NCI-H2196 treated with DMSO at 0.1 percent for 48 hours (cell line): ENCODE measurements at regions not wholly inside any gene's neighbourhood (a gene's known extent, or its start where the extent isn't known, plus 50 kb on each side); places are given as distances from the start of the nearest gene placed in this dataset.
A peak's percentile ranks its signal among the peaks of the same experiment; 100 is the strongest.
"Not testable (repeated sequence)": the region's sequence is repeated elsewhere in the genome, so short reads cannot be mapped to it uniquely, and the experiment has no call there.

Experiments used
- DNase-seq: peaks from one replicate; lab custom pipeline; 2025; ENCODE audit not compliant: unreplicated experiment; lab: John Stamatoyannopoulos, UW

DNA sequence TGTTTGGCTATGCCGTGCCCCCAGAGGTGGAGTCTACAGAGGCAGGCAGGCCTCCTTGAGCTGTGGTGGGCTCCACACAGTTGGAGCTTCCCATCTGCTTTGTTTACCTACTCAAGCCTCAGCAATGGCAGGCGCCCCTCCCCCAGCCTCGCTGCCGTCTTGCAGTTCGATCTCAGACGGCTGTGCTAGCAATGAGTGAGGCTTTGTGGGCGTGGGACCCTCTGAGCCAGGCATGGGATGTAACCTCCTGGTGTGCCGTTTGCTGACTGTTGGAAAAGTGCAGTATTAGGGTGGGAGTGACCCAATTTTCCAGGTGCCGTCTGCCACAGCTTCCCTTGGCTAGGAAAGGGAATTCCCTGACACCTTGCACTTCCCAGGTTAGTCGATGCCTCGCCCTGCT, 652.8 kb upstream of the EEF2KMT start:
- not testable (repeated sequence) for DNase-seq

DNA sequence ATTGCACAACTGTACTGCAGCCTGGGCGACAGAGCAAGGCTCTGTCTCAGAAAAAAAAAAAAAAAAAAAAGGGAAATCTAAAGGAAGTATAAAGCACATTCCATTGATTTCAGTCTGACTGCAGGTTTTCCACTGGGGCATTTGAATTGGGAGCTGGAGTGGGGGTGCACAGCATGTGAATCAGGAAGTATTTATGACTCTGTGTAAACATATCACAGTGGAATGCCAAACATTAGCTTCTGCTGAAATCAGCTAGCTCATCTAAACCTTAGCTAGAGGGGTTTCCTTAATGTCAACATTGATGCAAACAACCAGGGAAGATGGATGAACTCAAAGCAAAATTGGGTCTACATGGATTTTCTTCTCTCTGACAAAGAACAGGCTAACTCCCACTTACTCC, 641.0 kb upstream of the EEF2KMT start:
- DNase-seq: no peak

DNA sequence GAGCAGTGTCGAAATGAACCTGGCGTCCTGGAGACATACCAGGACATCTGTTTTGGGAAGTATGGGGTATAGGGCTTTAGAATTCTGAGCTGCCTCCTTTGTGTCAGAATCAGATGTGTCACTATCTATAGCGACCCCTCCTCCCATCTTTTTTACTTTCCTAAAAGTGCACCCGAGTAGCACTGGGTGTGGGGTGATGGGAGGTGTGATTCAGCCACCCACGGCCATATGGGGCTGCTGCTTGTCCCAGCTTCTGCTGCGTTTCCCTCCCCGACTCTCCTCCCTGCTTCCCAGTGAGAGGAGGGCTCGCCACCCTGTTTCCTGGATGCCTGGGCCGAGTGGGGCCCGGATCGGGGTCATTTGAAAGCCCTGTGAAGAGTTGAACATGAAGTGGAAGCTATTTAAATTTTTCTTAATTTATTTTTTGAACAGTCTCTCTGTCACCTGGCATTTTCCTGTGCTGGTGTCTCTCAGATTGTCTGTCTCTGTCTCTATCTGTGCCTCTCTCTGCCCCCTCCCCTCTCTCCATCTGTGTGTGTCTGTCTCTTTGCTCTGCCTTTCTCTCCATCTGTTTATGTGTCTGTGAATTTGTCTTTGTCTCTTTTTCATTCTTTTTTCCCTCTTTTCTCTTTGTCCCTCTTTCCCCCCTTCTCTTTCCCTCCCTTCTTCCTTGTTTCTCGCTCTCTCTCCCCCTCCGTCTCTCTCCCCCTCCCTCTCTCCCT, 638.8 kb upstream of the EEF2KMT start:
- DNase-seq: no peak

DNA sequence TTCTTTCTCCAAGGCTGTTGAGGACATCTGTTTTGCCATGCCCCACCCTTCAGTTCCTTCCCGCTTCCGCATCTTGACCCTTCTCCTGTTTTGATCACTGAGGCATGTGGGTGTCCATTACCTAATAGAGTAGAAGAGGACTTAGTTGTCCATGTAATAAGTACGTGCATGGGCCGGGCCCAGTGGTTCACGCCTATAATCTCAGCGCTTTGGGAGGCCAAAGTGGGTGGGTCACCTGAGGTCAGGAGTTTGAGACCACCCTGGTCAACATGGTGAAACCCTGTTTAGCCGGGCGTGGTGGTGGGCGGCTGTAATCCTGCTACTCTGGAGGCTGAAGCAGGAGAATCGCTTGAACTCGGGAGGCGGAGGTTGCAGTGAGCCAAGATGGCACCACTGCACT, 637.8 kb upstream of the EEF2KMT start:
- DNase-seq: no peak

DNA sequence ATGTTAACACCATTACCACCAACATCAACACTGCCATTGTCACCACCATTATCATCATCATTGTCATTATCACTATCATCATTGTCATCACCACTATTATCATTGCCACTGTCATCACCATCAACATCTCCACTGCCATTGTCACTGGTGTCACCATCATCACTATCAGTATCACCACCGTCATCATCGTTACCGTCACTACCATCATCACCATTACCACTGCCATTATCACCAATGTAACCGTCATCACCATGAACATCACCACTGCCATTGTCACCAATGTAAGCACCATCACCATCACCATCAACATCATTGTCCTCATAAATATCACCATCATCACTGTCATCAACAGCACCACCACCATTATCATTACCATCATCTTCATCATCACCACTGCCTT, 633.2 kb upstream of the EEF2KMT start:
- no peak for DNase-seq

DNA sequence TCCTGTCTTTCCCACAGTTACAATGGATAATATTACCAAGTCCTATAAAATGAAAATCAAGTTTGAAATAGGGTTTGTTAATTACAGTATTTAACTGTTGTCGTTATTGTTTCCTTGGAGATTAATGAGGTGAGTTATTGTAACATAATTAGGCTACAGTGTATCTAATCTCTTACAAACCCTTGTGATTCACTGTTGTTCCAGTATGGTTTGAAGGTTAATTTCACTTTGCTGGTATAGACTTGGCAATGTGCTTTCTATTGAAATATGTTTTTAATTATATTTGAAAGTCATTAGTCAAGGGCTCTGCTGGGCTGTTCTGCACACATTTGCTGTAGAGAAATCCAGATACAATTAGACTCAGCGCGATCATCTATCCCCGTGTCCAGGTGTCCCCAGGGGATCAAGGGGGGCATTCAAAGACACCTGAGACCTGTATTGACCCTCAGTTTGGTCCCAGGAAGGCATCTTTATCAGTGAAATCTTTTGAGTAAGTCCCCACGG, 624.6 kb upstream of the EEF2KMT start:
- DNase-seq: no peak

DNA sequence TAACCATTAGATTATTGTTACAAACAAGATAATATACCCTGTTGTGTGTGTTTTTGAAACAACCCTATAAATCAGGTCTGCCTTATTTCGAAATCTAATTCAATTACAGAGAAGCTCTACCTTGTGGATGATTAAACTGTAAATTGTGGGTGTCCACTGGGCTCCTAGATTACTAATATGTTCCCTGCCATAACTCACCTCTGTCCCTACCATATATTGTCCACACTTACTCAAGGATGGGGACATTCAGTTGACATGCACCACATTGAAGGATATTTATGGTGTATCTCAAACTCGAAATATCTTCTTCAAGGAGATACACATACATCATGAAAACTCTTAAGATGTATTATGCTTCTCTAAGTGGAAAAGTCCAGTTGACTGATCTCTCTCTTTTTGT, 617.6 kb upstream of the EEF2KMT start:
- DNase-seq: no peak

DNA sequence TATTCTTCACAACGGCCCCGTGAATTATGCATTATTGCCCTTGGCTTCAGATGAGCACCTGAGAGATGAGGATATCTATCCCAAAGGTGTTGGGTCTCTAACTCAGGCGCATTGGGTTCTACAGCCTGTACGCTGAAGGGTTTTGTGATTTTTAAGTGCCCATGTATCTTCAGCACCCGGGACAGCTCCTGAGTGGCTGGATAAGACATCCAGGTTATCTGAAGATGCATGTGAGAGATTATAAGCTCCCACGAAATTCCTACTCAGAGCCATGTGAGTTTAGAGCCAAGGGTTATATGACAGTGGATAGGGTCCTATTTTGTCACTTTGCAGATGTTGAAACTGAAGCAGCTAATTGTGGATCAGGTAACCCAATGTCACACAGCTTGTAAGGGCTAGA, 612.3 kb upstream of the EEF2KMT start:
- no peak for DNase-seq

DNA sequence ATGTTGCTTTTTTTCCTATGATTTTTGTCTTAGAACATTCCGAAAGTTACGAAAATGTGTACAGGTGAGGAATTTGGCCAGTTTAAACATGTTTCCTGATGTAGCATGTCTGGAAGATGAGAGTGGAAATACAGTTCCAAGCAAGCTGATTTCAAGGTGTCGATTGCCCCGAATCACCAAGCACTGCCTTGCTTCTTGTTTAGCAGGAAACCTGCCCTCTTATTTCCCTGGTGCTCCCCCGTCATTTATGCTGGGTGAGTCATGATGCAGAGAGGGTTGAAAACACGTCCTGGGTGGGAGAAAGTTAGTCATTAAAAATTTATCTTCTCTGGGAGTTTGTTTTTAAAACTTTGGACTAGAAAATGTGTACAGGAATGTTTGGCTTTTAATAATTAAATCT, 608.6 kb upstream of the EEF2KMT start:
- DNase-seq: no peak

DNA sequence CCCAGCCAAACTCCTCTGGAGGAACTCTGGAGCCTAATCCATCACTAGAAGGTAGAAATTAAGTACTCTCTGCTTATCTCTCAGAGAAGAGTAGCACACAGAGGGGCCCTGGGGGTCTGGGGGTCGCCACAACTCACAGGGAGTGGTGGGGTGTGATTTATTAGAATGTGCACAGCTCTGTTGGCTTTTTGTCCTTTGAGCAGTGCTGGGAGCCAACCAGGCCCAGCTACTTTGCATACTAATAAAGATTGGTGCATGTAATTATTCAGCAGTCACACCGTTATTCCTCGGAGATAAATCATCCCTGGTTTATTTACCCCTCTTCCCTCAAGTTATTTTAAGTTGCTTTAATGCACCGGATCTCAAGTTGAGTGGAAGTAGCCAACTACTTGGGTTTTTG, 606.7 kb upstream of the EEF2KMT start:
- DNase-seq: no peak

DNA sequence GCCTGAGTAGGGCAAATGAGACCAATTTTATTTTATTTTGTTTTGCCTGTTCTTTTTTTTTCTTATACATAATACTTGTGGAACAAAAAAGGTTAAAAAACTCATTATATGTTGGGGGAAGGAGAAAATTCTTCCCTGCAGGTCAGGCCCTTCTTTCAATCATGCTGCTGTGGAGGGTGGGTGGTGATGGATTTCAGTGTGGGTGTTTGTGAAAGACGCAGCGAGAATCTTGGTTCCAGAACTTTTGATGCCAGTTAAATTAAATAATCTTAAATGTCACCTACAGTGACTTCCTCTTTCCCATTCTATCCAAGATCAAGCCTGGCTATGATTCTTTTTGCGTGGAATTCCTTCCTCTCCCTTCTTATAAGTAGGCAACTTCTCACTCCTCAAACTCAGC, 595.8 kb upstream of the EEF2KMT start:
- no peak for DNase-seq

DNA sequence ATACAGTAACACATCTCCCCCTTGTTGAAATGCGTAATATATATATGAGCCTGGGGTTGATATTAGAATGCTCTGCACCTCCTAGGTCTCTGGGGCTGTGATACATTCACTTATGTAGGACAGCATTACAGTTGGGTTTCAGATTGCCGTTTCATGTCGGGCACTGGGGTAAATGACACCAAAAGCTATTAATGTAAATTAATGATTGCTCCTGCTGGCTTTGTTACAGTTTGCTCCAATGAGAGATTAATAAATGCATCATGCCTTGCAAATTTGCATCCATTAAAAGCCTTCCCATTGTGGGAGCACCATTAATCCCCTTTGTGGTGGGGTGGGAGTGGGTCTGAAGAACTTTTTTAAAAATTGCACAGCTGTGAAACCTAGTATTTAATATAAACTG, 584.4 kb upstream of the EEF2KMT start:
- no peak for DNase-seq

DNA sequence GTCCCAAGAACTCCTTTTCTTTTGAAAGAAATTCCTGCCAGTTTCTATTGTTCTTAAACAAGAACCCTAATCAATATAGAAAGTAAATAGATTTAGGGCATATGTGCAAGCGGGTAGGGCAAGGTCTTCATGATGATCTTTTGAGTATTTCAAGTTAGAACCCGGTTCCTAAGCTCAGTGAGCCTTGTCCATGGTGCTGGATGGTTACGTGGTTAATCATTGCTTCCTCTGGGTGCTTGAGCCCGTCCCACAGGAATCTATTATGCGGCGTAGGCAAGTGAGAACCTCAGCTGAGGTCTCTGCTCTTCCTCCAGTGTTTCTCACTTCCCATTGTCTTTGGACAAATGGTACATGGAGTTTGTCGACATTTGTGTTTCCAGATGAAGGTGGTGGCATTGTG, 580.8 kb upstream of the EEF2KMT start:
- DNase-seq: no peak

DNA sequence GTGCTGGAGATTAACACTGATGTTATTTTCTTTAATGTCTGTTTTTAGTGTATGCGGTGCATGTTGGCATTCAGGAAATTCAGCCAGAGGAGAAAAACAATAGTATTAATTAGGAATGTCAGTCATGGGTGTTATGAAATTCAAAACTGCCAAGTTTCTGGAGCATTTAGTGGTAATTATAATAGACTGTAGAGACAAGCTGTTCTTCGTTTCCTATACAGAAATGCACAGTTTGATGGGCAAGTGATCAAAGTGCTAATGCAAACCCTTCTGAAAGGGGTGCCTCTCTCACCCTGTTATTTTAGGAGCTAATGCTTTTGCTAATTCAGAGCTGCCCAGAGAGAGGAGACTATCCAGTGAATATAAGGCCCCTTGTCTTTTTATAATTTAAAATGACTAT, 573.8 kb upstream of the EEF2KMT start:
- no peak for DNase-seq

DNA sequence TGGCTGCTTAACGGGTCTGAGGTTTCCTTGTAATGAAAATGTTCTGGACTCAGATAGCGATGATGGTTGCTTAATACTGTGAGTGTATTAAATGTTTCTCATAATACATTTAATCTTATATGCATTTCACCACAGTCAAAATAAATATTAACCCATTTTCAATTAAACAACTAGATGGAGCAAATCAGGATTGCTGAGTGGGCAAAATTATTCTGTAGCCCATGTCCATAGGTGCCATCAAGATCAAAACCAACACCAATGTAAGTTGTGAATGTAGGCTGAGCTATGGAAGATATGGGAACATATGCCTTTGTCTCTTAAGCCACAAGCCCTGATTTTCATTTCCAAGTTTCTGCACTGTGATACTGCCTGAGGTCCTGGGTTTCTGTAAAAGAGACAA, 572.6 kb upstream of the EEF2KMT start:
- no peak for DNase-seq

DNA sequence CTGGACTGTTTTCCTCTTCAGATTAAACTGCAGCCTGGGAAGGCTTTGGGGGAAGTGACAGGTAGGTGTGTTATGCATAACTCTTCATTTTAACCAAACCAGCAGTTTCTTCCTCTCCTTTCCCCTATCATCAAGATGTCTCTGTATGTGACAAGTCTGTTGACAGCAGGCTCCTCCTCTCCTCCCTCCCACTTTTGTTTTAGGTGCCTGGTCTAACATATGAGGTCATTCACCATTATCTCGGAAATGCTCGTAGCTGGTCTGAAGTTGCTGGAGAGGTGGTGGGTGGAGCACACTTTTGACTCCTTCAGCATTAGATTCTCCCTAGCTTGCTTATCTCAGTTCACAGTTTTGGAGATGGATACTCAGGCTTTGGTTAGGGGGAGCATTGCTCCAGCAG, 571.0 kb upstream of the EEF2KMT start:
- DNase-seq: no peak

DNA sequence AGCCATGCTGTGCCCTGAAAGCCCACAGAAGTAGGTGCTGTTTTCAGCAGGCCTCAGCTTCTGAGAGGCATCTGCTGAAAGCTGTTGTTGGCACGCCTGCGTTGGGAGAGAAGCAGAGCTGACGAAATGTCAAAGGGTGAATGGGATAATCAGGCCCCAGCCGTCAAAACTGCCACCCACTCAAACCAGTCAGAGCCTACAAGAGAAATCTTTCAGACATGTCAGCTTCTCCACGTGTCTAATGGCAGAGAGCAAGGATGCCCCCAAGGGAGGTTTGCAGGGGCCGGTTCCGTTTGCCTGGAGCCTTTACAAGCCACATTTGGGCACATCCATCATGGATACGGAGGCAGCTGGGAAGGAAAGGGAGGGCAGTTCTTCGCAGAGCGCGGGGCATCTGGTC, 568.2 kb upstream of the EEF2KMT start:
- no peak for DNase-seq

DNA sequence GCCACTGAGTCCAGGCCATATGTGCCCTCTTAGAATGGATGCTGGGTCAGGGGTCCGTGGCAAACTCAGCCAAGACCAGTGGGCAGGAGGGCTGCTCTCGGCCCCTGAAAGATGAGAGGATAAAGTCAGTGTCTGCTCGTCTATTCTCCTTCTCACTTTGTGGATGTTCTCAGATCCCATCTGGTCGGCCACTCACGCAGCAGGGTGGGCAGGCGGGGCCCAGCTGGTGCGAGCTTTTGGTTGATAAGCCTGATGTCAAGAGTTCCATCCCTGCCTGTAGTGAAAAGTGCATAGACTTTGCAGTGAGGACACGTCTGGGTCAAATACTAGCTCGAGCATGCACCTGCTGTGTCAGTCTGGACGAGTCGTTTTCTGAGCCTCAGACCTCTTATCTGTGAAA, 556.2 kb upstream of the EEF2KMT start:
- no peak for DNase-seq

DNA sequence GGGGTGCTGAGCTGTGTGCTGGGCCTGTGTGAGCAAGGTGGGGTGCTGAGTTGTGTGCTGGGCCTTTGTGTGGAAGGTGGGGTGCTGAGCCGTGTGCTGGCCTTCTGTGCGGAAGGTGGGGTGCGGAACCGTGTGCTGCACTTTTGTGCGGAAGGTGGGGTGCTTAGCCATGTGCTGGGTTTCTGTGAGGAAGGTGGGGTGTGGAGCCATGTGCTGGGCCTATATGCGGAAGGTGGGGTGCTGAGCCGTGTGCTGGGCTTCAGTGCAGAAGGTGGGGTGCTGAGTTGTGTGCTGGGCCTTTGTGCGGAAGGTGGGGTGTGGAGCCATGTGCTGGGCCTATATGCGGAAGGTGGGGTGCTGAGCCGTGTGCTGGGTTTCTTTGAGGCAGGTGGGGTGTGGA, 555.4 kb upstream of the EEF2KMT start:
- DNase-seq: no peak

DNA sequence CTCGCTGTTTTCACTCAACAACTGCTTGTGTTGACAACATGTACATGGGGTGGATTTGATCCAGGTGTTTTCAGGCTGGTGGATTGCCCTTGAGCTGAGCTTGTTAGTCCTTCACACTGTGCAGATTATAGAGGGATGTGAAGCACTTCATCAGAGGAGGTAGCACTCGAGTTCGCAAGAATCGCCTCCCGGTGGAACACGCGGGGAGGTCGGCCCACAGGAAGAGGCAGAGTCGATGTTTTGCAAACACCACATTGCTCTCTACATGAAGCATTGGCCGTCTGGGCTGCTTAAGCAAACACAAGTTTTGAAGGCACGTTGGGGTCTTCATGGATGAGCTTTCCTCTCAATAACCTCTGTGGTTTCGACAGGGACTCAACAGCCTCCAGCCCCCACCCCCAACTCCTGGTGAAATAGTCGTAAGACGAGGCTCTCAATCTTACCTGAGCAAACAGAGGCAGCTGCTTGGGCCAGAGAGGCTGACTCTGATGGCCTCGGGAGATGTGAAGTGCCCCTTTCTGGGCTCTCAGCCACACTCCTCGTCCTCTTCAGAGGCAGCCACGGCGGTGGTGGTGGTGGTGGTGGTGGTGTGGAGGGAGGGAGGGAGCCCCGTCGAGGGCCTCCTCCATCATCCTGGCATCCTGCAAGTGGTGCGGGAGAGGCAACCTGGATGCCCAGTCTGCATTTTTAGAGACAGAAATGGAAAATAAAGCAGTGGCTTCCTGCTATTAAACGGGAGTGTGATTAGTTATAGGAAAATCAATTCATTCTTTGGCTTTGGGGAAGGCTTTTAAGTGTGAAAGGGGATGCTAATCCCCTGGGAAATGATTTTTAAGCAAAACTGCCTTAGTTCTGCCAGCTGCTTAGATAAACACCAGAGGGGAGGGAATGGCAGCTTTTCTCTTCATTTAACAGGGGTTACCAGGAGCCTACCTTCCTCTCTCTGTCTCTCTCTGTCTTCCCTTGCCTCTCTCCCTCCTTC, 552.5 kb upstream of the EEF2KMT start:
- peak; percentile 31 for DNase-seq

DNA sequence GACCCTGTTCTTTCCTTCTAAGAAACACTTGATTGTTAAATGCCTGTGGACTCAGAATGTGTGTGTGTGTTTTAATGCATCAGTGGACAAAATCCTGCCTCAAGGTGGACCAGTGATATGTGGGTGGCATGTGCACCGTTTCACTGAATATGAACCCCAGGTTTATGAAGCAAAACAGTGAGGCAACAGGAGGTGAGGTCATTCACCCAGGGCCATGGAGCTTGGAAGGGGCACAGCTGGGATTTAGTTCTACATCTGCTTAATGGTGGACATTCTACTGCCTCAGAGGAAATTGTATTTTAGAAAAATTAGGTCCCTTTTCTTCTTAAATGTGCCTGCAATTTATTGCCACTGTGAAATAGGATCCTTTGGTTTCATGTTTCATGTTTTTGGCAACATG, 549.5 kb upstream of the EEF2KMT start:
- no peak for DNase-seq

DNA sequence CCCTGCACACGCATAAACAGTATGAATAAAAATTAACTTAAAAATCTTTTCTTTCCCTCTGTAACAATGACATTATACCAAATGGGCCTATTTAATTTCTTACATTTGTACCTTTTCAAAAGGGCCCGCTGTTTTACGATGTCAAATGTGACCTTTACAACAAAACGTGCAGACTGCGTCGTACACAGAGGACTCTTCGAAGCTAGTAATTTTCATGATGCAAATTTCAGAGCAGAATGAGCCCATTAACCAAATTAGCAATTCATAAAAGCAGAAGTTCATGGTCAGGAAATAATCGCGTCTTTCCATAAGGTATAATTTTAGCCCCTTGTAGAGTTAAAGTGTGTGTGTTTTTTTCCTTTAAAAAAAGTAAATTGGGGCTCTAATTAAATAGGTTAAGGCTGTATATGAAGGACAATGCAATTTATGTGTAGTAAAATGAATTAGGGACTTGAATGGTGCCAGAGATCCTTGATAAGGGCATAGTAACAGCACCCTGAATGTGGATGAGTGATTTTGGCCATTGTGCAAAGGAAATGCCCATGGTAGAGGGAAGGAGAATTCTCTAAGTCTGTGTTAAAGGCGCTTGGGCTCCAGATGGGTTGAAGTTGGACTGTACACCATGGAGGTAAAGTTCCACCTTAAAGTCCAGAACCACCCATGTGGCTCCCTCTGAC, 546.4 kb upstream of the EEF2KMT start:
- DNase-seq: no peak
